HEK293 (cell line): ENCODE measurements at regions not wholly inside any gene's neighbourhood (a gene's known extent, or its start where the extent isn't known, plus 50 kb on each side); places are given as distances from the start of the nearest gene placed in this dataset.
"Not testable (repeated sequence)": the region's sequence is repeated elsewhere in the genome, so short reads cannot be mapped to it uniquely, and the experiment has no call there.

Experiments
- GLI2 ChIP-seq: fragments of 450-650 bp; formaldehyde crosslinking; IDR thresholded peaks from 2 replicates; pipeline ENCODE4; 2017; ENCODE audit warnings: missing biosample characterization, missing genetic modification characterization, low read depth, borderline replicate concordance
- OVOL3 ChIP-seq: fragments of 450-650 bp; formaldehyde crosslinking; IDR thresholded peaks from 2 replicates; pipeline ENCODE4 v1.5.1; 2016; ENCODE audit warnings: missing biosample characterization, missing genetic modification characterization
- ZNF391 ChIP-seq: fragments of 450-650 bp; formaldehyde crosslinking; IDR thresholded peaks from 2 replicates; pipeline ENCODE4 v1.5.1; 2016; ENCODE audit warnings: low read depth, missing biosample characterization, missing genetic modification characterization, borderline replicate concordance
- ZNF571 ChIP-seq: fragments of 450-650 bp; formaldehyde crosslinking; IDR thresholded peaks from 2 replicates; pipeline ENCODE4 v1.5.0; 2017; ENCODE audit warnings: missing biosample characterization, missing genetic modification characterization
- ZSCAN30 ChIP-seq: fragments of 450-650 bp; IDR thresholded peaks from 2 replicates; pipeline ENCODE4 v1.5.1; 2018; ENCODE audit warnings: missing biosample characterization, mild to moderate bottlenecking, missing genetic modification characterization, moderate library complexity
- TF ChIP-seq, protein P1 (sequence below): fragments of 450-650 bp; formaldehyde crosslinking; IDR thresholded peaks from 2 replicates; pipeline ENCODE4 v1.5.1; 2016; ENCODE audit warnings: missing biosample characterization, missing genetic modification characterization

DNA sequence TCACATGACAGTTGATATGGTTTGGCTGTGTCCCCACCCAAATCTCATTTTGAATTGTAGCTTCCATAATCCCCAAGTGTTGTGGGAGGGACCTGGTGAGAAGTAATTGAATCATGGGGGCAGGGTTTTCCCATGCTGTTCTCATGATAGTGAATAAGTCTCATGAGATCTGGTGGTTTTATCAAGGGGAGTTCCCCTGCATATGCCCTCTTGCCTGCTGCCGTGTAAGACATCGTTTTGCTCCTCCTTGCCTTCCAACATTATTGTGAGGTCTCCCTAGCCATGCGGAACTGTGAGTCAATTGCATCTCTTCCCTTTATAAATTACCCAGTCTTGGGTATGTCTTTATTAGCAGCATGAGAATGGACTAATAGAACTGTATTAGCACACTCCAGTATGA lies 382.4 kb upstream of the PODXL start:
- TF ChIP-seq, protein P1, sequence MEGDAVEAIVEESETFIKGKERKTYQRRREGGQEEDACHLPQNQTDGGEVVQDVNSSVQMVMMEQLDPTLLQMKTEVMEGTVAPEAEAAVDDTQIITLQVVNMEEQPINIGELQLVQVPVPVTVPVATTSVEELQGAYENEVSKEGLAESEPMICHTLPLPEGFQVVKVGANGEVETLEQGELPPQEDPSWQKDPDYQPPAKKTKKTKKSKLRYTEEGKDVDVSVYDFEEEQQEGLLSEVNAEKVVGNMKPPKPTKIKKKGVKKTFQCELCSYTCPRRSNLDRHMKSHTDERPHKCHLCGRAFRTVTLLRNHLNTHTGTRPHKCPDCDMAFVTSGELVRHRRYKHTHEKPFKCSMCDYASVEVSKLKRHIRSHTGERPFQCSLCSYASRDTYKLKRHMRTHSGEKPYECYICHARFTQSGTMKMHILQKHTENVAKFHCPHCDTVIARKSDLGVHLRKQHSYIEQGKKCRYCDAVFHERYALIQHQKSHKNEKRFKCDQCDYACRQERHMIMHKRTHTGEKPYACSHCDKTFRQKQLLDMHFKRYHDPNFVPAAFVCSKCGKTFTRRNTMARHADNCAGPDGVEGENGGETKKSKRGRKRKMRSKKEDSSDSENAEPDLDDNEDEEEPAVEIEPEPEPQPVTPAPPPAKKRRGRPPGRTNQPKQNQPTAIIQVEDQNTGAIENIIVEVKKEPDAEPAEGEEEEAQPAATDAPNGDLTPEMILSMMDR = not testable (repeated sequence)
- not testable (repeated sequence) for TF ChIP-seq ZNF571 (tag by site-specific recombination); GLI2 (tag by site-specific recombination); ZSCAN30; ZNF391; OVOL3
